ENCODE measurements at regions not wholly inside any gene's neighbourhood (a gene's known extent, or its start where the extent isn't known, plus 50 kb on each side); places are given as distances from the start of the nearest gene placed in this dataset.

DNA sequence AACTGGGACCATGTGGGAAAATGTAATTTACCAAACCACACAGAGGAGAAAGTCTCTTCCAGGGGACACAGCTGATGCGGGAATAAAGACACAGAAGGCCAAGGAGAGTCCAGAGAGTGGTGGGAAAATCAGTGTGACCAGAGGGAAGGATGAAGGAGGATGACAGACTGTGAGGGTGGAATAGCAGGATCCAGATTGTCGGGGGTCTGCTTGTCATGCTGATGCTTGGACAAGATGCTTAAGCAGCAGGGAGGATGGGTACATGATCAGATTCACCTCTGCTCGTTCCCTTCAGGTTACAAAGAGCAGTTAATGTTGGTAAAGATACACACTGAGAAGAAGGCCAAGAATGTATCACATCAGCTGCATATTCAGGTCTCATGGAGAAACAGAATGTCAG, 117.1 kb upstream of the ZNF644 start:
- TF ChIP-seq, protein P1, sequence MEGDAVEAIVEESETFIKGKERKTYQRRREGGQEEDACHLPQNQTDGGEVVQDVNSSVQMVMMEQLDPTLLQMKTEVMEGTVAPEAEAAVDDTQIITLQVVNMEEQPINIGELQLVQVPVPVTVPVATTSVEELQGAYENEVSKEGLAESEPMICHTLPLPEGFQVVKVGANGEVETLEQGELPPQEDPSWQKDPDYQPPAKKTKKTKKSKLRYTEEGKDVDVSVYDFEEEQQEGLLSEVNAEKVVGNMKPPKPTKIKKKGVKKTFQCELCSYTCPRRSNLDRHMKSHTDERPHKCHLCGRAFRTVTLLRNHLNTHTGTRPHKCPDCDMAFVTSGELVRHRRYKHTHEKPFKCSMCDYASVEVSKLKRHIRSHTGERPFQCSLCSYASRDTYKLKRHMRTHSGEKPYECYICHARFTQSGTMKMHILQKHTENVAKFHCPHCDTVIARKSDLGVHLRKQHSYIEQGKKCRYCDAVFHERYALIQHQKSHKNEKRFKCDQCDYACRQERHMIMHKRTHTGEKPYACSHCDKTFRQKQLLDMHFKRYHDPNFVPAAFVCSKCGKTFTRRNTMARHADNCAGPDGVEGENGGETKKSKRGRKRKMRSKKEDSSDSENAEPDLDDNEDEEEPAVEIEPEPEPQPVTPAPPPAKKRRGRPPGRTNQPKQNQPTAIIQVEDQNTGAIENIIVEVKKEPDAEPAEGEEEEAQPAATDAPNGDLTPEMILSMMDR (conservative IDR thresholded peaks at IDR 0.05): no peak
- TF ChIP-seq ZFX (IDR thresholded peaks at IDR 0.05): no peak
